Esophagus squamous epithelium (tissue), 4 donors: ENCODE measurements at regions not wholly inside any gene's neighbourhood (a gene's known extent, or its start where the extent isn't known, plus 50 kb on each side); places are given as distances from the start of the nearest gene placed in this dataset.

Source experiments
- CTCF ChIP-seq, 6 experiments: fragments of 450-650 bp in 4 of 6; fragments of 200-600 bp in 2 of 6; sonication (generic) in 2 of 6; IDR thresholded peaks; one replicate each; pipeline ENCODE4 v1.5.1; 2016 to 2019; ENCODE audit warnings: antibody characterized with exemption in 6 of 6, mild to moderate bottlenecking in 4 of 6, moderate library complexity in 4 of 6
- POLR2A ChIP-seq, 4 donors: fragments of 450-650 bp; IDR thresholded peaks; one replicate each; pipeline ENCODE4 v1.6.1; 2017; ENCODE audit warnings: antibody characterized with exemption in 4 of 4, mild to moderate bottlenecking in 4 of 4, moderate library complexity in 3 of 4

GRCh38 chrX:121755541-121755940, 708.1 kb downstream of the GLUD2 start:
- TF ChIP-seq CTCF (IDR thresholded peaks at IDR 0.05) (no peak), POLR2A (IDR thresholded peaks at IDR 0.05) (no peak)
